GM23248 (cell line): ENCODE measurements at regions not wholly inside any gene's neighbourhood (a gene's known extent, or its start where the extent isn't known, plus 50 kb on each side); places are given as distances from the start of the nearest gene placed in this dataset.
A peak's percentile ranks its signal among the peaks of the same experiment; 100 is the strongest.

Experiments used
- DNase-seq: peaks from one replicate; pipeline ENCODE4 v3.0.0-alpha.2; 2015
- H2AFZ ChIP-seq: fragments of 200-600 bp; sonication (generic); 2 replicates; pipeline ENCODE4 v1.6.1; 2016; ENCODE audit warnings: antibody characterized with exemption
- H3F3A ChIP-seq: fragments of 200-600 bp; sonication (generic); 2 replicates; pipeline ENCODE4 v1.6.1; 2016; ENCODE audit warnings: mild to moderate bottlenecking, antibody characterized with exemption, mixed run types; ENCODE audit not compliant: insufficient read depth
- H3K27ac ChIP-seq: fragments of 200-600 bp; sonication (generic); 2 replicates; pipeline ENCODE4 v1.5.1; 2016; ENCODE audit warnings: mild to moderate bottlenecking
- H3K27me3 ChIP-seq: fragments of 200-600 bp; sonication (generic); replicated peaks from 2 replicates; pipeline ENCODE4 v1.6.1; 2016; ENCODE audit warnings: mild to moderate bottlenecking; ENCODE audit not compliant: insufficient read depth
- H3K36me3 ChIP-seq: fragments of 200-600 bp; sonication (generic); 2 replicates; pipeline ENCODE4 v1.6.1; 2016; ENCODE audit warnings: low read depth, mild to moderate bottlenecking
- H3K4me1 ChIP-seq: fragments of 200-600 bp; sonication (generic); 2 replicates; pipeline ENCODE4 v1.6.1; 2016; ENCODE audit warnings: mild to moderate bottlenecking; ENCODE audit not compliant: insufficient read depth
- H3K4me2 ChIP-seq: fragments of 200-600 bp; sonication (generic); one replicate; pipeline ENCODE4 v1.6.1; 2016; ENCODE audit warnings: mild to moderate bottlenecking; ENCODE audit not compliant: unreplicated experiment
- H3K4me3 ChIP-seq: fragments of 200-600 bp; sonication (generic); 2 replicates; pipeline ENCODE4 v1.5.1; 2016; ENCODE audit warnings: mild to moderate bottlenecking
- H3K79me2 ChIP-seq: fragments of 200-600 bp; sonication (generic); 2 replicates; pipeline ENCODE4 v1.6.1; 2016; ENCODE audit warnings: mild to moderate bottlenecking; ENCODE audit not compliant: insufficient read depth
- H3K9ac ChIP-seq: fragments of 200-600 bp; sonication (generic); 2 replicates; pipeline ENCODE4 v1.6.1; 2016; ENCODE audit warnings: mild to moderate bottlenecking
- H3K9me2 ChIP-seq: fragments of 200-600 bp; sonication (generic); 2 replicates; pipeline ENCODE4 v1.6.1; 2016; ENCODE audit warnings: mixed run types, mild to moderate bottlenecking, moderate library complexity; ENCODE audit not compliant: insufficient read depth
- H3K9me3 ChIP-seq: fragments of 200-600 bp; sonication (generic); one replicate; pipeline ENCODE4 v1.6.1; 2017; ENCODE audit warnings: low read depth
- H4K20me1 ChIP-seq: fragments of 200-600 bp; sonication (generic); 2 replicates; pipeline ENCODE4 v1.6.0; 2016; ENCODE audit not compliant: insufficient read depth
- EZH2 ChIP-seq: fragments of 200-600 bp; sonication (generic); IDR thresholded peaks from 2 replicates; pipeline ENCODE4 v1.6.1; 2018; ENCODE audit warnings: antibody characterized with exemption, mild to moderate bottlenecking; ENCODE audit not compliant: insufficient read depth, poor library complexity, severe bottlenecking
- EZH2phosphoT487 ChIP-seq: fragments of 200-600 bp; sonication (generic); IDR thresholded peaks from 2 replicates; pipeline ENCODE4 v1.6.1; 2018; ENCODE audit warnings: antibody characterized with exemption, moderate library complexity, mild to moderate bottlenecking, low read depth; ENCODE audit not compliant: insufficient read depth
- WGBS, 2 experiments: methylation state at CpG; one replicate each; pipeline ENCODE4 v1.1.6; 2015 to 2017; ENCODE audit warnings: low lambda C conversion rate in 2 of 2, low coverage in 1 of 2; ENCODE audit errors: missing lambda C conversion rate in 2 of 2; 5-methylcytosine and 5-hydroxymethylcytosine counted together
- in situ Hi-C: fragments of 300-500 bp; cut with MboI; formaldehyde crosslinking; loops from 2 replicates; pipeline ENCODE4 v1.15.0; 2020

GRCh38 chr20:10855778-10856177, 182.0 kb upstream of the JAG1 start:
- no peaks in the 10 kb centered on the region for H3K9me3 ChIP-seq
- peaks cover 20% of the 10 kb centered on the region for H3K4me1 ChIP-seq
- no peak overlapping the region for H3K4me2 ChIP-seq
- no peak overlapping the region for H3K9ac ChIP-seq
- no peaks in the 10 kb centered on the region for H3K36me3 ChIP-seq
- no peaks in the 10 kb centered on the region for H4K20me1 ChIP-seq
- H3K4me3 ChIP-seq, result no peak overlapping the region
- TF ChIP-seq EZH2phosphoT487, result no peak
- TF ChIP-seq EZH2, result no peak
- H3K27me3 ChIP-seq, result no peaks in the 10 kb centered on the region
- no peak overlapping the region for H2AFZ ChIP-seq
- no peak for DNase-seq
- H3K79me2 ChIP-seq, result no peaks in the 10 kb centered on the region
- H3F3A ChIP-seq, result peaks cover 11% of the 10 kb centered on the region
- H3K27ac ChIP-seq, result no peak overlapping the region
- H3K9me2 ChIP-seq, result no peaks in the 10 kb centered on the region
- in situ Hi-C loops, result no loop called here

- H3K4me1 ChIP-seq, result peaks cover 20% of the 10 kb centered on the region
- no peaks in the 10 kb centered on the region for H3K27me3 ChIP-seq
- peaks cover 11% of the 10 kb centered on the region for H3F3A ChIP-seq
- 82 to 92% methylated on average over 1 of the region's 1 CpG for WGBS, 2 experiments
- no peaks in the 10 kb centered on the region for H3K9me2 ChIP-seq
- H4K20me1 ChIP-seq, result no peaks in the 10 kb centered on the region
- DNase-seq, result no peak
- H3K9ac ChIP-seq, result no peak overlapping the region
- H3K4me3 ChIP-seq, result no peak overlapping the region
- H3K27ac ChIP-seq, result no peak overlapping the region
- in situ Hi-C loops, result no loop called here
- TF ChIP-seq EZH2, result no peak
- no peak for TF ChIP-seq EZH2phosphoT487
- H3K36me3 ChIP-seq, result no peaks in the 10 kb centered on the region
- no peaks in the 10 kb centered on the region for H3K9me3 ChIP-seq
- H3K4me2 ChIP-seq, result no peak overlapping the region
- H3K79me2 ChIP-seq, result no peaks in the 10 kb centered on the region
- no peak overlapping the region for H2AFZ ChIP-seq
Observed at GRCh38 chr20:10856237-10857015, 182.6 kb upstream of the JAG1 start.

GRCh38 chr20:10857352-10858070, 183.7 kb upstream of the JAG1 start:
- peaks cover 11% of the 10 kb centered on the region for H3F3A ChIP-seq
- H3K79me2 ChIP-seq, result no peaks in the 10 kb centered on the region
- 65 to 70% methylated on average over 6 of the region's 6 CpGs for WGBS, 2 experiments
- peak; percentile 75 for DNase-seq
- no peaks in the 10 kb centered on the region for H4K20me1 ChIP-seq
- no peaks in the 10 kb centered on the region for H3K36me3 ChIP-seq
- TF ChIP-seq EZH2phosphoT487 (no peak), EZH2 (no peak)
- no peak overlapping the region for H2AFZ ChIP-seq
- no peak overlapping the region for H3K4me3 ChIP-seq
- in situ Hi-C loops, result no loop called here
- no peak overlapping the region for H3K4me2 ChIP-seq
- peaks cover 20% of the 10 kb centered on the region for H3K4me1 ChIP-seq
- no peaks in the 10 kb centered on the region for H3K9me2 ChIP-seq
- H3K9ac ChIP-seq, result no peak overlapping the region
- no peak overlapping the region for H3K27ac ChIP-seq
- no peaks in the 10 kb centered on the region for H3K9me3 ChIP-seq
- H3K27me3 ChIP-seq, result no peaks in the 10 kb centered on the region

GRCh38 chr20:10861090-10861489, 187.3 kb upstream of the JAG1 start:
- Histone ChIP-seq H3K4me2 (no peak overlapping the region), H3K4me3 (no peak overlapping the region), H3F3A (peaks cover 13% of the 10 kb centered on the region), H3K79me2 (no peaks in the 10 kb centered on the region), H3K4me1 (peaks cover 21% of the 10 kb centered on the region), H2AFZ (no peak overlapping the region), H3K27ac (no peak overlapping the region), H3K27me3 (no peaks in the 10 kb centered on the region), H4K20me1 (no peaks in the 10 kb centered on the region), H3K9me3 (no peaks in the 10 kb centered on the region), H3K9me2 (no peaks in the 10 kb centered on the region), H3K36me3 (no peaks in the 10 kb centered on the region), H3K9ac (no peak overlapping the region)
- in situ Hi-C loops, result no loop called here
- 64 to 74% methylated on average over 2 of the region's 2 CpGs for WGBS, 2 experiments
- no peak for TF ChIP-seq EZH2
- TF ChIP-seq EZH2phosphoT487, result no peak
- peak; percentile 40 for DNase-seq
